ENCODE measurements at regions not wholly inside any gene's neighbourhood (a gene's known extent, or its start where the extent isn't known, plus 50 kb on each side); places are given as distances from the start of the nearest gene placed in this dataset.

DNA sequence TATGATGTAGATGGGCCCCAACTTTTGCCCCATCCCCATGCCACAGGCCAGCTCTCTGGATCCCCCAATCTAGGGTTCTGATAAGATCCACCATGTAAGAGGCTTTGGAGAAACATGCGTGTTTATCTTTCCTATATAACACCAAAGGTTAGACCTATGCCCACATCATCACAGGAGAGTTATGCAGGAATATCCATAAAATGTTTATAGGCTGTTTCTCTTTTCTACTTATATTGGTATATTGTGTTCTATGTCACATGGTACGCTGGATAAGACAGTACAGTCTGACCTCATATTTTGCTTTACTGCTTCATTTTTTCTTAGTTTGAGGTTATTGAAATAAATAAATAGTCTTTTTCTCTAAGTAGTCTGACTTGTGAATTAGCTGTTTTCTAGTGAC is 1013.9 kb upstream of the GYPC start:
- TF ChIP-seq POLR2A (IDR thresholded peaks at IDR 0.05): no peak
- TF ChIP-seq, protein P1, sequence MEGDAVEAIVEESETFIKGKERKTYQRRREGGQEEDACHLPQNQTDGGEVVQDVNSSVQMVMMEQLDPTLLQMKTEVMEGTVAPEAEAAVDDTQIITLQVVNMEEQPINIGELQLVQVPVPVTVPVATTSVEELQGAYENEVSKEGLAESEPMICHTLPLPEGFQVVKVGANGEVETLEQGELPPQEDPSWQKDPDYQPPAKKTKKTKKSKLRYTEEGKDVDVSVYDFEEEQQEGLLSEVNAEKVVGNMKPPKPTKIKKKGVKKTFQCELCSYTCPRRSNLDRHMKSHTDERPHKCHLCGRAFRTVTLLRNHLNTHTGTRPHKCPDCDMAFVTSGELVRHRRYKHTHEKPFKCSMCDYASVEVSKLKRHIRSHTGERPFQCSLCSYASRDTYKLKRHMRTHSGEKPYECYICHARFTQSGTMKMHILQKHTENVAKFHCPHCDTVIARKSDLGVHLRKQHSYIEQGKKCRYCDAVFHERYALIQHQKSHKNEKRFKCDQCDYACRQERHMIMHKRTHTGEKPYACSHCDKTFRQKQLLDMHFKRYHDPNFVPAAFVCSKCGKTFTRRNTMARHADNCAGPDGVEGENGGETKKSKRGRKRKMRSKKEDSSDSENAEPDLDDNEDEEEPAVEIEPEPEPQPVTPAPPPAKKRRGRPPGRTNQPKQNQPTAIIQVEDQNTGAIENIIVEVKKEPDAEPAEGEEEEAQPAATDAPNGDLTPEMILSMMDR (IDR thresholded peaks at IDR 0.05): no peak
